B cell (primary cell): ENCODE measurements at regions not wholly inside any gene's neighbourhood (a gene's known extent, or its start where the extent isn't known, plus 50 kb on each side); places are given as distances from the start of the nearest gene placed in this dataset.

Experiments
- ATAC-seq: fragments of 200-7000 bp; cut with Tn5 transposase; one replicate; pipeline ENCODE4 v1.10.0; 2021; ENCODE audit warnings: low read depth, mild to moderate bottlenecking, moderate number of reproducible peaks, moderate library complexity
- CTCF ChIA-PET: fragments of 350-600 bp; sonication (Branson Sonifier 250); formaldehyde crosslinking; loops from one replicate; lab custom pipeline; 2021; ENCODE audit warnings: antibody characterized with exemption, inconsistent platforms; lab: Charles Lee
- POLR2A ChIA-PET: fragments of 350-600 bp; sonication (Branson Sonifier 250); formaldehyde crosslinking; loops from one replicate; lab custom pipeline; 2021; ENCODE audit warnings: antibody characterized with exemption; lab: Charles Lee
- DNase-seq: peaks from one replicate; pipeline ENCODE4 v3.0.0; 2013
- H2AFZ ChIP-seq: 2 replicates; pipeline ENCODE4 v1.6.1; 2012; ENCODE audit warnings: mild to moderate bottlenecking, low read depth, low read length; ENCODE audit not compliant: insufficient read depth, poor library complexity, severe bottlenecking
- H3K27ac ChIP-seq, 2 donors: 1 replicate in 1 of 2; 2 replicates in 1 of 2; pipeline ENCODE4 v1.5.1; 2012 to 2013; ENCODE audit warnings: low read length in 2 of 2, mild to moderate bottlenecking in 2 of 2, moderate library complexity in 1 of 2
- H3K27me3 ChIP-seq, 4 experiments: fragments of 200-600 bp in 1 of 4; sonication (generic) in 1 of 4; replicated peaks in 1 of 4; 1 replicate in 2 of 4; 2 replicates in 2 of 4; pipeline versions ENCODE4 v1.6.1 to v1.7.0; 2013 to 2016; ENCODE audit warnings: low read length in 3 of 4, mild to moderate bottlenecking in 2 of 4, mixed read lengths in 1 of 4, moderate library complexity in 1 of 4; ENCODE audit not compliant: insufficient read depth in 4 of 4, control insufficient read depth in 3 of 4; ENCODE audit errors: control extremely low read depth in 1 of 4
- H3K36me3 ChIP-seq, 2 experiments: replicated peaks in 1 of 2; 1 replicate in 1 of 2; 2 replicates in 1 of 2; pipeline versions ENCODE4 v1.6.1 to v1.7.1; 2013; ENCODE audit warnings: low read length in 1 of 2; ENCODE audit not compliant: insufficient read depth in 2 of 2, control insufficient read depth in 1 of 2; ENCODE audit errors: control extremely low read depth in 1 of 2, extremely low read depth in 1 of 2
- H3K4me1 ChIP-seq, 2 donors: fragments of 200-600 bp in 1 of 2; sonication (generic) in 1 of 2; 1 replicate in 1 of 2; 2 replicates in 1 of 2; pipeline versions ENCODE4 v1.5.1 to v1.6.1; 2013 to 2017; ENCODE audit warnings: low read length in 2 of 2; ENCODE audit not compliant: control insufficient read depth in 2 of 2, insufficient read depth in 2 of 2
- H3K4me2 ChIP-seq: replicated peaks from 2 replicates; pipeline ENCODE3; 2012; ENCODE audit warnings: mild to moderate bottlenecking, low read depth, low read length; ENCODE audit not compliant: poor library complexity, severe bottlenecking
- H3K4me3 ChIP-seq, 5 experiments: fragments of 200-600 bp in 1 of 5; sonication (generic) in 1 of 5; 1 replicate in 3 of 5; 2 replicates in 2 of 5; pipeline versions ENCODE4 v1.5.1 to v1.7.0; 2011 to 2016; ENCODE audit warnings: low read length in 4 of 5, mild to moderate bottlenecking in 4 of 5, low read depth in 2 of 5, control low read depth in 1 of 5, moderate library complexity in 1 of 5; ENCODE audit not compliant: insufficient read depth in 1 of 5; ENCODE audit errors: control extremely low read depth in 1 of 5, extremely low read depth in 1 of 5
- H3K79me2 ChIP-seq: fragments of 200-600 bp; sonication (generic); one replicate; pipeline ENCODE4 v1.6.0; 2016; ENCODE audit warnings: low read length; ENCODE audit not compliant: control insufficient read depth, insufficient read depth
- H3K9ac ChIP-seq: fragments of 200-600 bp; sonication (generic); 2 replicates; pipeline ENCODE4 v1.6.1; 2017; ENCODE audit warnings: mild to moderate bottlenecking, low read length, moderate library complexity
- H3K9me3 ChIP-seq, 3 donors: one replicate each; pipeline versions ENCODE4 v1.6.1 to v1.7.1; 2013; ENCODE audit warnings: low read length in 2 of 3; ENCODE audit not compliant: control insufficient read depth in 2 of 3, insufficient read depth in 1 of 3; ENCODE audit errors: control extremely low read depth in 1 of 3
- H4K20me1 ChIP-seq: 2 replicates; pipeline ENCODE4 v1.6.0; 2012; ENCODE audit warnings: mild to moderate bottlenecking, low read length; ENCODE audit not compliant: insufficient read depth, control insufficient read depth, poor library complexity, severe bottlenecking
- H3K27ac Mint-ChIP-seq: one replicate; pipeline ENCODE4 v1.8.0; 2021; ENCODE audit warnings: mixed read lengths
- H3K27me3 Mint-ChIP-seq: one replicate; pipeline ENCODE4 v1.8.0; 2021; ENCODE audit warnings: mixed read lengths
- H3K4me1 Mint-ChIP-seq: one replicate; pipeline ENCODE4 v1.8.0; 2021; ENCODE audit warnings: mixed read lengths
- H3K4me3 Mint-ChIP-seq: one replicate; pipeline ENCODE4 v1.8.0; 2021; ENCODE audit warnings: mixed read lengths
- H3K9me3 Mint-ChIP-seq: one replicate; pipeline ENCODE4 v1.8.0; 2022; ENCODE audit warnings: mixed read lengths; ENCODE audit not compliant: insufficient read depth
- CTCF ChIP-seq: fragments of 200-600 bp; IDR thresholded peaks from one replicate; pipeline ENCODE4 v1.8.0; 2022; ENCODE audit warnings: antibody characterized with exemption, mild to moderate bottlenecking
- EZH2 ChIP-seq: IDR thresholded peaks from 2 replicates; pipeline ENCODE4 v1.6.1; 2012; ENCODE audit warnings: borderline replicate concordance, low read depth, mild to moderate bottlenecking, moderate library complexity, low read length; ENCODE audit not compliant: insufficient read depth, poor library complexity, severe bottlenecking
- WGBS: methylation state at CpG from one replicate; pipeline ENCODE4 v1.1.5; 2013; ENCODE audit warnings: missing lambda C conversion rate; ENCODE audit not compliant: insufficient coverage; 5-methylcytosine and 5-hydroxymethylcytosine counted together
- intact Hi-C: fragments of 100-400 bp; cut with micrococcal nuclease; formaldehyde crosslinking; loops from one replicate; pipeline ENCODE4 v1.10.0; 2022

GRCh38 chr3:22606938-22607337, 596.2 kb upstream of the UBE2E2 start:
- Histone ChIP-seq H4K20me1 (no peaks in the 10 kb centered on the region), H3K27me3 (no peaks in the 10 kb centered on the region), H3K4me2 (no peak overlapping the region), H3K79me2 (no peaks in the 10 kb centered on the region), H3K36me3 (no peaks in the 10 kb centered on the region), H2AFZ (no peak overlapping the region), H3K27ac (no peak overlapping the region), H3K4me1 (no peaks in the 10 kb centered on the region), H3K9ac (no peak overlapping the region), H3K9me3 (no peaks in the 10 kb centered on the region), H3K4me3 (no peak overlapping the region)
- CTCF ChIA-PET = no interaction called here
- POLR2A ChIA-PET = no interaction called here
- intact Hi-C loops = no loop called here
- H3K27me3 Mint-ChIP-seq = no peaks in the 10 kb centered on the region
- H3K4me3 Mint-ChIP-seq = no peak overlapping the region
- H3K4me1 Mint-ChIP-seq = no peaks in the 10 kb centered on the region
- no peaks in the 10 kb centered on the region for H3K9me3 Mint-ChIP-seq
- DNase-seq = no peak
- 94% methylated on average over 2 of the region's 3 CpGs for WGBS
- TF ChIP-seq EZH2 (no peak), CTCF (no peak)
- H3K27ac Mint-ChIP-seq = no peak overlapping the region
- ATAC-seq = no peak

- DNase-seq = no peak
- no peak for ATAC-seq
- WGBS = 100% methylated on average over 2 of the region's 4 CpGs
- Histone ChIP-seq H3K36me3 (no peaks in the 10 kb centered on the region), H3K27me3 (no peaks in the 10 kb centered on the region), H3K9me3 (no peaks in the 10 kb centered on the region), H3K9ac (no peak overlapping the region), H2AFZ (no peak overlapping the region), H3K4me1 (no peaks in the 10 kb centered on the region), H3K79me2 (no peaks in the 10 kb centered on the region), H3K4me2 (no peak overlapping the region), H3K27ac (no peak overlapping the region), H4K20me1 (no peaks in the 10 kb centered on the region), H3K4me3 (no peak overlapping the region)
- intact Hi-C loops = no loop called here
- Mint-ChIP-seq H3K27me3 (no peaks in the 10 kb centered on the region), H3K9me3 (no peaks in the 10 kb centered on the region), H3K27ac (no peak overlapping the region), H3K4me1 (no peaks in the 10 kb centered on the region), H3K4me3 (no peak overlapping the region)
- ChIA-PET POLR2A (no interaction called here), CTCF (no interaction called here)
- TF ChIP-seq CTCF (no peak), EZH2 (no peak)
These were observed 595.0 kb upstream of the UBE2E2 start for GRCh38 chr3:22608093-22608492.
